Effector memory CD8-positive, alpha-beta T cell (primary cell): ENCODE measurements at regions not wholly inside any gene's neighbourhood (a gene's known extent, or its start where the extent isn't known, plus 50 kb on each side); places are given as distances from the start of the nearest gene placed in this dataset.

Experiments
- ATAC-seq: fragments of 150-1000 bp; cut with Tn5 transposase; replicated peaks from 2 replicates; pipeline ENCODE4 v1.10.0; 2021; ENCODE audit warnings: mild to moderate bottlenecking, moderate library complexity
- DNase-seq, 3 experiments: peaks; one replicate each; pipeline ENCODE4 v3.0.0; 2021
- H3K27ac Mint-ChIP-seq, 2 donors: one replicate each; pipeline ENCODE4 v1.8.0; 2022; ENCODE audit warnings: mild to moderate bottlenecking in 2 of 2, mixed read lengths in 2 of 2, moderate library complexity in 2 of 2
- H3K27me3 Mint-ChIP-seq, 2 donors: one replicate each; pipeline ENCODE4 v1.8.0; 2022; ENCODE audit warnings: mixed read lengths in 2 of 2
- H3K36me3 Mint-ChIP-seq: one replicate; pipeline ENCODE4 v1.8.0; 2022; ENCODE audit warnings: mild to moderate bottlenecking, moderate library complexity, mixed read lengths; ENCODE audit not compliant: insufficient read depth
- H3K4me1 Mint-ChIP-seq, 2 donors: one replicate each; pipeline ENCODE4 v1.8.0; 2022; ENCODE audit warnings: low read depth in 2 of 2, mixed read lengths in 2 of 2
- H3K4me3 Mint-ChIP-seq, 2 donors: one replicate each; pipeline ENCODE4 v1.8.0; 2022; ENCODE audit warnings: mild to moderate bottlenecking in 2 of 2, mixed read lengths in 2 of 2, moderate library complexity in 2 of 2
- H3K9me3 Mint-ChIP-seq, 2 donors: one replicate each; pipeline ENCODE4 v1.8.0; 2022; ENCODE audit warnings: mixed read lengths in 2 of 2

- H3K36me3 Mint-ChIP-seq: no peaks in the 10 kb centered on the region
- H3K27ac Mint-ChIP-seq: no peak overlapping the region
- peaks cover 0 to 7% of the 10 kb centered on the region in 2 donors for H3K9me3 Mint-ChIP-seq
- DNase-seq (no peak), ATAC-seq (no peak)
- H3K27me3 Mint-ChIP-seq: peaks cover 0 to 11% of the 10 kb centered on the region in 2 donors
- H3K4me3 Mint-ChIP-seq: no peak overlapping the region
- H3K4me1 Mint-ChIP-seq: peaks cover 0 to 2% of the 10 kb centered on the region in 2 donors
Observed at GRCh38 chr2:217165547-217165946, 305.7 kb upstream of the TNP1 start.

DNA sequence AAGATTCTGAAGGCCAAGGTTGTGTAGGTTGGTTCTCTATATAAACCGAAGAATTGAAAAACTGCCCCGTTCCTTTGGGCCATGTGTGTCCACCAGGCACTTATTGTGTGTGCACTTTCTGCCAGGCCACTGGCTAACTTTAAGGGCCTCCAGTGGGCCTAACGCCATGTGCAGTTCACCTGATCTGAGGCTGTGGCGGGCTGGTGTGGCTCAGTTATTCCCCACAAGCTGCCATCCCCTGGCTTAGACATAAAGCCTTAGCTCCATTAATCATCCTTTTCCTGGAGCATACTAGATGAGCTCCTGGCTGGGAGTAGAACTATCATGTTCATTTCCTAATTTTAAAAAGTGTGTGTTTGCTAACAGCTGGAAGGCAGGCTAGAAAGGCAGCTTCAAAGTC, 304.1 kb upstream of the TNP1 start:
- no peak for ATAC-seq
- no peak overlapping the region for H3K4me3 Mint-ChIP-seq
- H3K27me3 Mint-ChIP-seq: peaks cover 0 to 11% of the 10 kb centered on the region in 2 donors
- no peak for DNase-seq
- H3K4me1 Mint-ChIP-seq: peaks cover 0 to 2% of the 10 kb centered on the region in 2 donors
- peaks cover 0 to 5% of the 10 kb centered on the region in 2 donors for H3K9me3 Mint-ChIP-seq
- no peak overlapping the region for H3K27ac Mint-ChIP-seq
- H3K36me3 Mint-ChIP-seq: no peaks in the 10 kb centered on the region

GRCh38 chr2:217162533-217162932, 302.7 kb upstream of the TNP1 start:
- peaks cover 0 to 2% of the 10 kb centered on the region in 2 donors for H3K4me1 Mint-ChIP-seq
- no peak for ATAC-seq
- H3K27me3 Mint-ChIP-seq: peaks cover 0 to 11% of the 10 kb centered on the region in 2 donors
- H3K27ac Mint-ChIP-seq: no peak overlapping the region
- H3K36me3 Mint-ChIP-seq: no peaks in the 10 kb centered on the region
- peaks cover 0 to 5% of the 10 kb centered on the region in 2 donors for H3K9me3 Mint-ChIP-seq
- no peak for DNase-seq
- no peak overlapping the region for H3K4me3 Mint-ChIP-seq

DNA sequence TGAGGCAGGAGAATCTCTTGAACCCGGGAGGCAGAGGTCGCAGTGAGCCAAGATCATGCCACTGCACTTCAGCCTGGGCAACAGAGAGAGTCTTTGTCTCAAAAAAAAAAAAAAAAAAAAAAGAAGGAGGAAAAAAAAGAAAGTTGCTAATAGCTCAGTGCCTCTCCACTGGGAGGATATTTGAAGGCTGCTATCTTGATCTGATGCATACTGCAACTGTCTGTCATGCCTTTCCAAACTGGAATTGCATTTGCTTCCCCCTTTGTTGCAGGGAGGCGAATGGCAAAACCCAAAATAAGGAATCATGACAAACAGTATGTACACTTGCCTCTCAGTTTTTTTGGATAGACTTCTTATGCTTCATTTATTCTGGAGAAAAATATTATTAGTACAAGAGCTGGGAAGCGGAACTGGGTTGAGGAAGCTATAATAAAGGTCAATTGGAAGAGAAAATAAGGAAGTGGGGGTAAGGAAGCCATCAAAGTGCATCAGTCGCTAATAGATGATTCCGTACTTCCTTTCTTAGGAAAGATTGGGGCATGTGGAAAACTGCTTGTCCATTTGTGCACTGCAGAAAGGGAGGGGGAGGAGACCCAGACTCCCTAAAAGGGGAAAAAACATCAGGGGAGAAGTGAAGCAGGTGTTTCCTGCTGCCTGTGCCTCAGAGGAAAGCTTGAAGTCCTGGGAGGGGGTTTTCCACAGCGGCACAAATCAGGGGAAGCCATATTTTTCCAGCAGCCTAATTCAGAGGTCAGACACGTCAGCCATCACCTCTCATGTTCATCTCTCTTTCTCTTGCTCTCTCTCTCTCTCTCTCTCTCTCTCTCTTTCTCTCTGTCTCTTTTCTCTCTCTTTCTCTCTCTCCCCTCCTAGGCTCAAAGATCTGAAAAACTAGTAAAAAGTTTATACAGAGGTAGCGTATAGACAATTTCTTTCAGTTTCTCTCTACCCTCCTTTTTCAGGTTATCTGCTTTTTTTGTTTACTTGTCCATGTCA, 301.4 kb upstream of the TNP1 start:
- Mint-ChIP-seq H3K4me3 (no peak overlapping the region), H3K4me1 (peaks cover 0 to 2% of the 10 kb centered on the region in 2 donors), H3K27me3 (peaks cover 0 to 11% of the 10 kb centered on the region in 2 donors), H3K27ac (no peak overlapping the region), H3K36me3 (no peaks in the 10 kb centered on the region), H3K9me3 (peaks cover 0 to 5% of the 10 kb centered on the region in 2 donors)
- no peak for ATAC-seq
- DNase-seq: no peak

DNA sequence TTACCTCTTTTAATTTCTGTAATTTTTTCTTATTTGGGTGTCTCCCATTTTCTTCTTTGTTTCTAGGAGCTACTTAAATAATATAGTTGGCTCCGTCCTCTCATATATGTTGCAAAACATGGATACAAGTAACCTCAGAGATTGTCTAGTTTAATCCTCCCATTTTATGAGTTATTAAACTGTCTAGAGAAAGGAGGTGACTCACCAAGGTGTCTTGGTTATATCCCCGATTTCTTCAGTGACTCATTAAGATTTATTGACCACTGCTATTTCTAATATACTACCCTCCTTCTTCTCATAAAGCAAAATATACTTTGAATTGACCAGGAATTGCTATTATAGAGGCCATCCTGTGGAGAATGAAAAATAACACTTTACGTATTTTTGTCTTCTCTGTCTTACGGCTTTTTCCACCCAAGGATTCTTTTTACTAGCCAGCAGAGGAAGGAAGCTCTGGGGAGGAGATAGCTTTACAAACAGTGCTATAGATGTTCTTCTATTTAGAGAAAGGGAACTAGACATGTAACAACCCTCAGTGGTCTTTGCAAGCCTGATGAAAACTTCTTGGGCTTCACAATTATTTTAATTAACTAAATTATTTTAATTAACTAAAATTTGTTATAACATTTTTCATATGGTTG, 300.4 kb upstream of the TNP1 start:
- no peak overlapping the region for H3K4me3 Mint-ChIP-seq
- peaks cover 0 to 2% of the 10 kb centered on the region in 2 donors for H3K4me1 Mint-ChIP-seq
- peaks cover 0 to 11% of the 10 kb centered on the region in 2 donors for H3K27me3 Mint-ChIP-seq
- H3K9me3 Mint-ChIP-seq: peaks cover 0 to 5% of the 10 kb centered on the region in 2 donors
- no peak for ATAC-seq
- H3K36me3 Mint-ChIP-seq: no peaks in the 10 kb centered on the region
- DNase-seq: no peak
- no peak overlapping the region for H3K27ac Mint-ChIP-seq

DNA sequence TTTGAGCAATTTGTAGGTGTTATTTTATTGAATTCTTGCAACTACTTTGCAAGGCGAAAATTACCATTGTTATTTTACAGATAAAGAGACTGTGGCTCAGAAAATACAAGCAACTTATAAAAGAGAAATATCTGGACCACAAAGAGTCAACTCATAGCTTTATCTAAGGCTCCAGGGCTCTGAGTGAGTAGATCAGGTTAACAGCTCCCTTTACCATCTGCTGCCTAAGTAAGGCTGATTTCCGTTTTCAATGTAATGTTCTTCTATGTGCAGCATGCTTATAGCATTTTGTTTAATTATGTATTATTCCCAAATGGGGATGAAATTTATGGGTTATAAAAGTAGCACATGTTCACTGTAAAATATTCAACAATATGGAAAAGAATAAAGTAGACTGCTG, 299.1 kb upstream of the TNP1 start:
- peaks cover 0 to 2% of the 10 kb centered on the region in 2 donors for H3K4me1 Mint-ChIP-seq
- H3K4me3 Mint-ChIP-seq: no peak overlapping the region
- peaks cover 0 to 11% of the 10 kb centered on the region in 2 donors for H3K27me3 Mint-ChIP-seq
- H3K9me3 Mint-ChIP-seq: no peaks in the 10 kb centered on the region
- no peaks in the 10 kb centered on the region for H3K36me3 Mint-ChIP-seq
- ATAC-seq (no peak), DNase-seq (no peak)
- no peak overlapping the region for H3K27ac Mint-ChIP-seq

DNA sequence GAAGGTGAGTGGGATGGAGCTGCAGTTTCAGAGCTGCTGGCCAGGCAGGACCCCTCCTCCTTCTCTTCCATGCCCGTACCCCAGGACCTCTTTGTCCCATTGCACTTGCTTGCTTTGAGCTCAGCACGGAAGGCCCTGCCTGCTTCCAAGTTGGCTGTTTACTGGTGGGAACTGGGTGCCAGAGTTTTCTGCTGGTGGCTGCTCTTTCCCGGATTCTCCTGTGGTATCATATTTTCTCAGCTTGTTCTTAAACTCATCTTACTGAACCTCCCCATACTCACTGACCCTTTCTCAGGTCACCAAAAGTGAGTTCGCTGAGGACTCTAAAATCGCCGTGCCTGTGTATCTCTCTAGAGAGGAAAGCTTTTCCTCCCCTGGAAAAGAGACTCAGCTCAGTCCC, 297.7 kb upstream of the TNP1 start:
- no peaks in the 10 kb centered on the region for H3K9me3 Mint-ChIP-seq
- no peak overlapping the region for H3K4me3 Mint-ChIP-seq
- peaks cover 0 to 11% of the 10 kb centered on the region in 2 donors for H3K27me3 Mint-ChIP-seq
- H3K27ac Mint-ChIP-seq: no peak overlapping the region
- no peak for ATAC-seq
- peaks cover 0 to 2% of the 10 kb centered on the region in 2 donors for H3K4me1 Mint-ChIP-seq
- no peaks in the 10 kb centered on the region for H3K36me3 Mint-ChIP-seq
- DNase-seq: no peak

- ATAC-seq (no peak), DNase-seq (no peak)
- H3K27me3 Mint-ChIP-seq: peaks cover 0 to 9% of the 10 kb centered on the region in 2 donors
- H3K9me3 Mint-ChIP-seq: no peaks in the 10 kb centered on the region
- H3K4me3 Mint-ChIP-seq: no peak overlapping the region
- H3K4me1 Mint-ChIP-seq: peaks cover 0 to 2% of the 10 kb centered on the region in 2 donors
- H3K27ac Mint-ChIP-seq: no peak overlapping the region
- H3K36me3 Mint-ChIP-seq: no peaks in the 10 kb centered on the region
Observed at GRCh38 chr2:217156801-217157200, 296.9 kb upstream of the TNP1 start.

DNA sequence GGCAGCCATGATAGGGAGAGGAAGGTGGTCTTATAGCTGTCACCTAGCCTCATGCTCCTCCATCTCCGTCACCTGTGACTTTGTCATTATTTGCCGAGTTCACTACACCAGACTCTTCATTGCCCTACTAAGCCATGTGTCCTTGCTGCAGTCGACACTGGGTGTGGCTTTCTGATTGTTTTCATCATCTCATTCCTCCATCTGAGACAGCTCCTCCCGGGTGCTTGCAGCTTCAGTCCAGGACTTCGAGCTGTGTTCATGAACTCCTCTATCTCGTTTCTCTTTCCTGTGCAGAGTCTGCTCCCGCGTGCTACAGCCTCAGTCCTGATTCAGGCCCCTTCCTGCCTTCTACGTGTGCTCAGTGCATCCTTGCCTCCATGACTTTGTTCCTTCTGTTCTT, 295.1 kb upstream of the TNP1 start:
- no peak overlapping the region for H3K27ac Mint-ChIP-seq
- no peaks in the 10 kb centered on the region for H3K27me3 Mint-ChIP-seq
- DNase-seq (no peak), ATAC-seq (no peak)
- H3K36me3 Mint-ChIP-seq: no peaks in the 10 kb centered on the region
- no peak overlapping the region for H3K4me3 Mint-ChIP-seq
- H3K9me3 Mint-ChIP-seq: no peaks in the 10 kb centered on the region
- H3K4me1 Mint-ChIP-seq: no peaks in the 10 kb centered on the region

DNA sequence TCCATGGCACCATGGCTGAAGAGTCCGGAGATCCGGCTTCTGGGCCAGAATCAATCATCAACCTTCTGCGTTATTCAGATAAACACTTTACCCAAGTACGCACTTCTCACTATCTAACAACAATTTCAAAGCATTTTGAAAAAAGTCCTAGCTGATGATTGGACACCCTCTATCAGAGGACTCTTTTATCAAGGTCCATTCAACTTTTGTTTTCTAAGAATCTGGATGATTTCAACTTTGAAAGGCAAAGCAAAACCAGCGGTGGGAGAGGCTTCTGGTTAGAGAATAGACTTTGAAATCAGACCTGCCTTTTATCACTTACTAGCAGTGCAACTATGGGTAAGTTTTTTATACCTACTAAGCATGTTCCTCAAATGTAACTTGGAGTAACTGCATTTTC, 293.6 kb upstream of the TNP1 start:
- H3K27ac Mint-ChIP-seq: no peak overlapping the region
- DNase-seq: no peak
- no peaks in the 10 kb centered on the region for H3K36me3 Mint-ChIP-seq
- no peaks in the 10 kb centered on the region for H3K27me3 Mint-ChIP-seq
- H3K9me3 Mint-ChIP-seq: no peaks in the 10 kb centered on the region
- no peak for ATAC-seq
- no peak overlapping the region for H3K4me3 Mint-ChIP-seq
- no peaks in the 10 kb centered on the region for H3K4me1 Mint-ChIP-seq

DNA sequence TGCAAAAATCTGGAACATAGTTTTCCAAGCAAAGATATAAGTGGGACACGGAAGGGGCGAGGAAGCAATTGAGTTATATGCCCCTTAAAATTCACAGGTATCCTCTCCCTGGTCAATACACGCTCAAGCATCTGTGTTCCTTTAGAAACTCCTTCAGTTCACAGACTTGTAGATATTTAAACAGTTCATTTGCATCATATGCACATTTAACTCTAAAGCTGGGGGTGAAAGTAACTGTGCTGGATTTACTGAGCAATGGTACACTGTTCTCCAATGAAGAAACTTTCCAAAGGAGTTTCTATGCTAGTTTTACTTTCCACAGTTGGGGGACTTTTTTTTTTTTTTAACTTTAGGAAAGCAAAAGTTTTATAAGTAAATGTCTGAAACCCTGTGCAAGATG, 293.0 kb upstream of the TNP1 start:
- H3K27me3 Mint-ChIP-seq: peaks cover 0 to 2% of the 10 kb centered on the region in 2 donors
- H3K4me1 Mint-ChIP-seq: no peaks in the 10 kb centered on the region
- H3K36me3 Mint-ChIP-seq: no peaks in the 10 kb centered on the region
- no peak overlapping the region for H3K27ac Mint-ChIP-seq
- DNase-seq (no peak), ATAC-seq (no peak)
- no peaks in the 10 kb centered on the region for H3K9me3 Mint-ChIP-seq
- H3K4me3 Mint-ChIP-seq: no peak overlapping the region

DNA sequence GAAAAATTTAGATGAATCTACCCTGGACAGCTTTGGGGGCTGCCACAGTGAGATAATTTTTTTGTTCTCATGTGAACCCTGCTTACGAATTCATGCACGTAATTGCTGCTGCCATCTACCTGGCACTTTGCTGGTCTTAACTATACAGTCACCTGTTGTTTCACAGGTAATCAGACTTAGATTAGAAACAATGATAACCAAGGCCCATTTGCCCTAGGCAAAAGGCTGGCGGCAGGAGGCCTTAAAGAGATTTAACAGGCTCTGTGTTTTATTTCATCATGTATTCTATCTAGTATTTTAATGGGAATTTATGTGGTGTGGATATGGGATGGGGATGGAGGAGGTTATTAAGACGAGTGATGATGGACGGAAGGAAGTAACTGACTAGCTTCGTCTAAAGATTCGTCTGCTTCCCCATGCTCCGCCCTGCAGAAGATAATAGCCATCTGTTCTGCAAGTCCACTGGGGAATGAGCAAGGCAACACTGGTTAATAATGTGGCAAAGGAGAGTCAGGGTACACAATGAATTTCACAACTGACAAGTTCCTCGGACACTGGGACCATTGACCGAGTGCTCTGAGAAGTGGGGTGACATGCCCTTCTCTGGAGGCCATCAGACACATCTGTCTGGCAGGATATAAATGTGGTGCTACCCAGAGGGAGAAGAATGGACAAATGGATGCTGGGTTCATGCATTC, 291.8 kb upstream of the TNP1 start:
- H3K4me3 Mint-ChIP-seq: no peak overlapping the region
- H3K4me1 Mint-ChIP-seq: no peaks in the 10 kb centered on the region
- H3K9me3 Mint-ChIP-seq: no peaks in the 10 kb centered on the region
- H3K27ac Mint-ChIP-seq: no peak overlapping the region
- ATAC-seq (no peak), DNase-seq (no peak)
- peaks cover 0 to 12% of the 10 kb centered on the region in 2 donors for H3K27me3 Mint-ChIP-seq
- no peaks in the 10 kb centered on the region for H3K36me3 Mint-ChIP-seq

DNA sequence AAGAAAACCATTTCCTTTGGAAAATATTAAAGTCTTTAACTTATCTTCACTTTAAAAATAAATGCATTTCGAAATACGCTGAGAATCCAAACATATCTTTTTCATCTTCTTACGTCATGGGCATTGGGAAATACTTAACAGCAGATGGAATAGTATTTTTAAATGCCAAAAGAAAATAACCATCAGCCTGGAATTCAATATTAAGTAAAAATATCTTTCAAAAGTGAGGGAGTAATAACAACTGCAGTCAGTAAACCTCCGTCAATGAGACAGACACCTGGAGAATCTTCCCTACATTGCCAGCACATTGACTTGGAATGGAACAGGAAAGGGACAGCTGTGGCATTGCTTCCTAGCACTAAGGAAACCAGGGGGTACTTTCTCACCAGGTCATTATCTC, 290.4 kb upstream of the TNP1 start:
- H3K36me3 Mint-ChIP-seq: no peaks in the 10 kb centered on the region
- H3K27ac Mint-ChIP-seq: no peak overlapping the region
- no peaks in the 10 kb centered on the region for H3K9me3 Mint-ChIP-seq
- ATAC-seq (no peak), DNase-seq (no peak)
- H3K27me3 Mint-ChIP-seq: peaks cover 0 to 12% of the 10 kb centered on the region in 2 donors
- H3K4me3 Mint-ChIP-seq: no peak overlapping the region
- H3K4me1 Mint-ChIP-seq: no peaks in the 10 kb centered on the region
